ENCODE measurements at regions not wholly inside any gene's neighbourhood (a gene's known extent, or its start where the extent isn't known, plus 50 kb on each side); places are given as distances from the start of the nearest gene placed in this dataset.
"Not testable (repeated sequence)": the region's sequence is repeated elsewhere in the genome, so short reads cannot be mapped to it uniquely, and the experiment has no call there.

- no peak overlapping the region for H3K4me3 ChIP-seq (ENCODE audit: low read depth, low read length)
- TF ChIP-seq, protein P1, sequence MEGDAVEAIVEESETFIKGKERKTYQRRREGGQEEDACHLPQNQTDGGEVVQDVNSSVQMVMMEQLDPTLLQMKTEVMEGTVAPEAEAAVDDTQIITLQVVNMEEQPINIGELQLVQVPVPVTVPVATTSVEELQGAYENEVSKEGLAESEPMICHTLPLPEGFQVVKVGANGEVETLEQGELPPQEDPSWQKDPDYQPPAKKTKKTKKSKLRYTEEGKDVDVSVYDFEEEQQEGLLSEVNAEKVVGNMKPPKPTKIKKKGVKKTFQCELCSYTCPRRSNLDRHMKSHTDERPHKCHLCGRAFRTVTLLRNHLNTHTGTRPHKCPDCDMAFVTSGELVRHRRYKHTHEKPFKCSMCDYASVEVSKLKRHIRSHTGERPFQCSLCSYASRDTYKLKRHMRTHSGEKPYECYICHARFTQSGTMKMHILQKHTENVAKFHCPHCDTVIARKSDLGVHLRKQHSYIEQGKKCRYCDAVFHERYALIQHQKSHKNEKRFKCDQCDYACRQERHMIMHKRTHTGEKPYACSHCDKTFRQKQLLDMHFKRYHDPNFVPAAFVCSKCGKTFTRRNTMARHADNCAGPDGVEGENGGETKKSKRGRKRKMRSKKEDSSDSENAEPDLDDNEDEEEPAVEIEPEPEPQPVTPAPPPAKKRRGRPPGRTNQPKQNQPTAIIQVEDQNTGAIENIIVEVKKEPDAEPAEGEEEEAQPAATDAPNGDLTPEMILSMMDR (IDR thresholded peaks at IDR 0.05; ENCODE audit: borderline replicate concordance, insufficient read depth, low read depth, low read length), result no peak
Observed at GRCh38 chr5:159669559-159669958, 246.7 kb upstream of the ADRA1B start.

DNA sequence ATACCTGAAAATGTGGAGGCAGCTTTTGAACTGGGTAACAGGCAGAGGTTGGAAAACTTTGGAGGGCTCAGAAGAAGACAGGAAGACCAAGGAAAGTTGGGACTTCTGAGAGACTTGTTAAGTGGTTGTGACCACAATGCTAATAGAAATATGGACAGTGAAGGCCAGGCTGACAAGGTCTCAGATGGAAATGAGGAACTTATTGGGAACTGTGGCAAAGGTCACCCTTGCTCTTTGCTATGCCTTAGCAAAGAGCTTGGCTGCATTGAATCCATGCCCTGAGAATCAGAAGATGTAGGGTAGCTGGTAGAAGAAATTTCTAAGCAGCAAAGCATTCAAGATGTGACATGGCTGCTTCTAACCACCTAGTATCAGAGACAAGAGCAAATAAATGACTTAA is 244.4 kb upstream of the ADRA1B start:
- TF ChIP-seq, protein P1 (IDR thresholded peaks at IDR 0.05; ENCODE audit: borderline replicate concordance, insufficient read depth, low read depth, low read length), result no peak
- no peak overlapping the region for H3K4me3 ChIP-seq (ENCODE audit: low read depth, low read length)

DNA sequence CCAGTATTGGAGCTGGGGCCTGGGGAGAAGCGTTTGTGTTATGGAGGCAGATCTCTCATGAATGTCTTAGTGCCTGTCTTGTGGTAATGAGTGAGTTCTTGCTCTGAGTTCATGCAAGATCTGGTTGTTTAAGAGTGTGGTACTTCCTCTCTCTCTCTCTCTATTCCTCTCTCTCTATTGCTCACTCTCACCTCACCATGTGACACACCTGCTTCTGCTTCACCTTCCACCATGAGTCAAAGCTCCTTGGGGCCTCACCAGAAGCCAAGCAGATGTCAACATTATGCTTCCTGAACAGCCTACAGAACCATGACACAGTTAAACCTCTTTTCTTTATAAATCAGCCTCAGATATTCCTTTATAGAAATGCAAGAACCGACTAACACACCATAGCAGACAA is 242.7 kb upstream of the ADRA1B start:
- TF ChIP-seq, protein P1 (IDR thresholded peaks at IDR 0.05; ENCODE audit: borderline replicate concordance, insufficient read depth, low read depth, low read length), result no peak
- no peak overlapping the region for H3K4me3 ChIP-seq (ENCODE audit: low read depth, low read length)

- H3K4me3 ChIP-seq (ENCODE audit: low read depth, low read length), result no peak overlapping the region
- TF ChIP-seq, protein P1 (IDR thresholded peaks at IDR 0.05; ENCODE audit: borderline replicate concordance, insufficient read depth, low read depth, low read length), result no peak
Observed at GRCh38 chr5:159678657-159679392, 237.5 kb upstream of the ADRA1B start.

- TF ChIP-seq, protein P1 (IDR thresholded peaks at IDR 0.05; ENCODE audit: borderline replicate concordance, insufficient read depth, low read depth, low read length), result no peak
- H3K4me3 ChIP-seq (ENCODE audit: low read depth, low read length), result no peak overlapping the region
Observed at GRCh38 chr5:159680095-159680494, 236.2 kb upstream of the ADRA1B start.

GRCh38 chr5:159681661-159682060 is 234.6 kb upstream of the ADRA1B start:
- TF ChIP-seq, protein P1 (IDR thresholded peaks at IDR 0.05; ENCODE audit: borderline replicate concordance, insufficient read depth, low read depth, low read length), result no peak
- H3K4me3 ChIP-seq (ENCODE audit: low read depth, low read length), result no peak overlapping the region

- TF ChIP-seq, protein P1 (IDR thresholded peaks at IDR 0.05; ENCODE audit: borderline replicate concordance, insufficient read depth, low read depth, low read length), result no peak
- no peak overlapping the region for H3K4me3 ChIP-seq (ENCODE audit: low read depth, low read length)
Observed at GRCh38 chr5:159682623-159683022, 233.7 kb upstream of the ADRA1B start.

DNA sequence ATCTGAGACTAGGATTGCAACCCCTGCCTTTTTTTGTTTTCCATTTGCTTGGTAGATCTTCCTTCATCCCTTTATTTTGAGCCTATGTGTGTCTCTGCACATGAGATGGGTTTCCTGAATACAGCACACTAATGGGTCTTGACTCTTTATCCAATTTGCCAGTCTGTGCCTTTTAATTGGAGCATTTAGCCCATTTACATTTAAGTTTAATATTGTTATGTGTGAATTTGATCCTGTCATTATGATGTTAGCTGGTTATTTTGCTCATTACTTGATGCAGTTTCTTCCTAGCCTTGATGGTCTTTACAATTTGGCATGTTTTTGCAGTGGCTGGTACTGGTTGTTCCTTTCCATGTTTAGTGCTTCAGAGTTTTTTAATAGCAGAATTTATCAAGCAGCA is 228.4 kb upstream of the ADRA1B start:
- not testable (repeated sequence) for H3K4me3 ChIP-seq (ENCODE audit: low read depth, low read length)
